AG09319 (cell line): ENCODE measurements at regions not wholly inside any gene's neighbourhood (a gene's known extent, or its start where the extent isn't known, plus 50 kb on each side); places are given as distances from the start of the nearest gene placed in this dataset.

ENCODE experiments used
- DNase-seq: peaks from one replicate; pipeline ENCODE4 v3.0.0-alpha.2; 2010; ENCODE audit warnings: low read depth; ENCODE audit errors: extremely low read depth
- CTCF ChIP-seq: IDR thresholded peaks from 2 replicates; pipeline ENCODE4 v1.5.1; 2011; ENCODE audit warnings: low read depth, mild to moderate bottlenecking, inconsistent platforms, low read length, moderate library complexity

- DNase-seq, result no peak
- no peak for TF ChIP-seq CTCF
Observed at GRCh38 chr2:144825331-144826020, 305.6 kb upstream of the ZEB2 start.

GRCh38 chr2:144824306-144825080, 304.6 kb upstream of the ZEB2 start:
- TF ChIP-seq CTCF, result no peak
- no peak for DNase-seq

GRCh38 chr2:144822966-144823365, 303.0 kb upstream of the ZEB2 start:
- no peak for TF ChIP-seq CTCF
- DNase-seq, result no peak

DNA sequence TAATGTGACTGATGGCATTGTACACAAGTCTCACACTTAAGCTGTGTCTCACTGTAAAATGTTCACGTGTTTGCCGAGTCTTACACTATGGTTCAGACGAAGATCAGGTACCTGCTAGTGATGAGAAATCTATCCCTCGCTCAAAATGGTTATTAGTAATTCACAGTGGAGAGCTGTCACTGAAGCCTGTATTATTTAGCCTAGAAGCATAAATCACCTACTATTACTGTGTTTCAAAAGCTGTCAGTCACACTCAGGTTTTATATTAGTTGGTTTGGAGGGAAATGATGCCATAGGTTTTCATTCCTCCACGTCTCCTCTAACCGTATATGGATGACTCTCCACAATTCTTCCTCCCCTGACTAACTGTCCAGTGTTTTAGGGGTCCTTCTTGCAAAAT, 292.4 kb upstream of the ZEB2 start:
- no peak for TF ChIP-seq CTCF
- no peak for DNase-seq

- no peak for DNase-seq
- no peak for TF ChIP-seq CTCF
Observed at GRCh38 chr2:144801766-144802165, 281.8 kb upstream of the ZEB2 start.

DNA sequence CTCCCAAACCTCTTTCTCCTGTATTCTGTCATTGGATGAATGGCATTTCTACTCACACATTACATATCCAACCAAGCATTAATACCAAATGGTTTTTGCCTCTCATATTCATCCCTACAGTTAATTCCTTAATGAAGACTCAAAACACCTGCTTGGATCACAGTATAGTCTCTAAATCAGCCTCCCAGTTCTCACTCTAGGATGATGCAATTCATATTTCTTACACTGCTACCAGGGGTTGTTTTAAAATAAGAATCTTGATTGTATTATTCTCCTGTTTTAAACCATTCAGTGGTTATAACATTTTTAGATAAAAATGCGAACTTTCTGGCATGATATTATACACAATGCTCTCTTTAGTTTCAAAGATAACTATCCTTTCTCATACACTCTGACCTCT, 281.4 kb upstream of the ZEB2 start:
- no peak for TF ChIP-seq CTCF
- DNase-seq, result no peak

DNA sequence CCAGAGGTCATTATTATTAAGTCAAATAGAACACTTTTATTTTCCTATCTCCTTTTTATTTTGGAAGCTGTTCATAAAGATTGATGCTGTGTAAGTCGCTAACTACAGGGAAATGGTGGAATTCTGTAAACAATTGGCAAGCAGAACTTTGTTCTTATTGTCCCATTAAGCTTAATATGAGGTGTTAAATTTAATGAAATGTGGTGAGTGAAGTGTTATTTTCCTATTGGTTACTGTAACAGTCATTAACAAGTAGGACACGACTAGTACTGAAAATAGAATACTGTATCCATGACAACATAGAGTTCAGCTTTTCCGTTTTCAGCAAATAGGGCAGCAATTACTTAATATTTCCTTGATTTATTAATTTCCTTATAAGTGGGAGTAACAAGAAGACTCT, 279.1 kb upstream of the ZEB2 start:
- no peak for TF ChIP-seq CTCF

More for the DNA sequence above, 279.1 kb upstream of the ZEB2 start:
- no peak for DNase-seq
